Chondrocyte (in vitro differentiated cells): ENCODE measurements at regions not wholly inside any gene's neighbourhood (a gene's known extent, or its start where the extent isn't known, plus 50 kb on each side); places are given as distances from the start of the nearest gene placed in this dataset.
"Not testable (repeated sequence)": the region's sequence is repeated elsewhere in the genome, so short reads cannot be mapped to it uniquely, and the experiment has no call there.

ENCODE experiments used
- DNase-seq: peaks from one replicate; pipeline ENCODE4 v3.0.0; 2021; ENCODE audit warnings: mixed read lengths, low spot score
- H3K27ac Mint-ChIP-seq: one replicate; pipeline ENCODE4 v1.8.0; 2021; ENCODE audit warnings: mild to moderate bottlenecking, moderate library complexity, mixed read lengths; ENCODE audit not compliant: unreplicated experiment
- H3K27me3 Mint-ChIP-seq: 2 replicates; pipeline ENCODE4 v1.8.0; 2021; ENCODE audit warnings: low read depth, mixed read lengths
- H3K36me3 Mint-ChIP-seq: 2 replicates; pipeline ENCODE4 v1.8.0; 2021; ENCODE audit warnings: low read depth, mixed read lengths
- H3K4me1 Mint-ChIP-seq: 2 replicates; pipeline ENCODE4 v1.8.0; 2021; ENCODE audit warnings: low read depth, mild to moderate bottlenecking, mixed read lengths
- H3K4me3 Mint-ChIP-seq: one replicate; pipeline ENCODE4 v1.8.0; 2021; ENCODE audit warnings: mild to moderate bottlenecking, moderate library complexity, mixed read lengths; ENCODE audit not compliant: unreplicated experiment
- H3K9me3 Mint-ChIP-seq: 2 replicates; pipeline ENCODE4 v1.8.0; 2021; ENCODE audit warnings: low read depth, mixed read lengths
- CTCF ChIP-seq: fragments of 200-600 bp; sonication (generic); IDR thresholded peaks from 2 replicates; pipeline ENCODE4 v1.5.0; 2021; ENCODE audit warnings: antibody characterized with exemption, mild to moderate bottlenecking, moderate library complexity

DNA sequence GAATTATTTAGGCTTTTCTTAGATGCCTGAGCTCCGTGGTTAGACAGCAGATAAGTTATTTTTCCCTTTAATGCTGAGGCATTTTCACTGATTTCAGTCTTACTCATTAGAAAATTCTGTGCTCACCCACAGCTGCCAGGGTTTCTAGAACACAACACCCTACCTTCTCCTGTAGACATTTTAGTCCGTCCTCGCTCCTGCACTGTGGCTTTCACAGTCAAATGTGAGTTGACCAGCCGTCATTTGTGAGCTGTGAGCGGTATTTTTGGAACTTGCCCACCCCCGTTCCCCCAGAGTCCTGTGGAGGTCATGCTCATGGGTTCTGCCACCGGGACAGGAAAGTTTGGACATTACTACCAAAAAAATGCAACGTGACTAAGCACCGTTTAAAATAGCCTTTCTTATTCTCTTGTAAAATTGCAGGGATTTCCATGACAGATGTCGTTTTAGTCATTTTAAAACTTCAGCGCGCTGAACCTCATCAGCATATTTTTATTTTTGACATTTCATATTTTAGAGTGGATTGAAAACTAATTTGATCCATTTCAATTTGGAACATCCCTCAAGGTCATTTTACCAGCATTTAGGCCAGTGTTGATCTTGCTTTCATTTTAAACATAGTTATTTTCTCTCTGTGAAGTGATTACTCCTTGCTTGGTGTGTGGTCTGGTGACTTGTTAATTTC is 249.6 kb upstream of the PLGLB2 start:
- H3K4me3 Mint-ChIP-seq = peak overlapping the region; percentile 58

GRCh38 chr2:87498854-87499238 is 249.0 kb upstream of the PLGLB2 start:
- not testable (repeated sequence) for H3K9me3 Mint-ChIP-seq, H3K27me3 Mint-ChIP-seq, H3K4me3 Mint-ChIP-seq, DNase-seq, H3K36me3 Mint-ChIP-seq
- Mint-ChIP-seq H3K4me1 (peaks cover 19% of the 10 kb centered on the region), H3K27ac (peak overlapping the region; percentile 71)

More for the DNA sequence above, 249.6 kb upstream of the PLGLB2 start:
- peak overlapping the region; percentile 86 for H3K27ac Mint-ChIP-seq
- H3K9me3 Mint-ChIP-seq, H3K27me3 Mint-ChIP-seq, DNase-seq, H3K36me3 Mint-ChIP-seq: not testable (repeated sequence)
- peaks cover 19% of the 10 kb centered on the region for H3K4me1 Mint-ChIP-seq

DNA sequence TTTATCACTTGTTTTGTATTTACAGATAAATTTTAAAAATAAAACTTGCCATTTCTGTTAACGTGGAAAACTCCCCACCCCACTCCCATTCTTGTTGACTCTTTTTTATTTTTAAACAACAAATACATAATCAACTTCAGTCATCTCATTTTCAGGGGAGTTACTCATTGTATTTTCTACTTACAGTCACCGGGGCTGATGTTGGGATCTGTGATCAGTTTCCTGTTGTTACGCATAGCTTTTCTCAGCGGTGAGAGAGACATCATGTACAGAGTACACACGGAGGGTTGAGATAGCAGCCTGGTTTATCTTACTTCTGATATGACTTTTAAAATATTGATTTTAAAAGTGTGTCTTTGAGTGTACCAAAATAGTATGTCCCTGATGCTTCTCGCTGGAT is 248.0 kb upstream of the PLGLB2 start:
- not testable (repeated sequence) for H3K27me3 Mint-ChIP-seq, DNase-seq, H3K9me3 Mint-ChIP-seq, H3K36me3 Mint-ChIP-seq, H3K4me3 Mint-ChIP-seq
- H3K4me1 Mint-ChIP-seq = peaks cover 17% of the 10 kb centered on the region
- peak overlapping the region; percentile 90 for H3K27ac Mint-ChIP-seq

DNA sequence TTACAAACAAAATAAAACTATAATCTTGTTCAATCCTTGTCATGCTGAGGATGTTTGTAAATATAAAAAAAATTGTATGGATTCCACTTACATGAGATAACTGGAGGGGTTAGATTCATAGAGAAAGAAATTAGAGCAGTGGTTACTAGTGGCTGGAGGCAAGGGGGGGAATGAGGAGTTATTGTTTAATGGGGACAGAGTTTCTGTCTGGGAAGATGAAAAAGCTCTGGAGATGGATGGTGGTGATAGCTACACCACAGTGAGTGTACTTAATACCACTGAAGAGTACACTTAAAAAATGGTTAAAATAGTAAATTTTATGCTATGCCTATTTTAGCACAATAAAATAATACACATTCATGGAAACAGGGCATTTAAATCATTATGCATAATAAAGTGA is 247.5 kb upstream of the PLGLB2 start:
- peak overlapping the region; percentile 90 for H3K27ac Mint-ChIP-seq
- not testable (repeated sequence) for H3K9me3 Mint-ChIP-seq, H3K36me3 Mint-ChIP-seq, H3K27me3 Mint-ChIP-seq, DNase-seq
- peak overlapping the region; percentile 14 for H3K4me3 Mint-ChIP-seq
- H3K4me1 Mint-ChIP-seq = peaks cover 14% of the 10 kb centered on the region

DNA sequence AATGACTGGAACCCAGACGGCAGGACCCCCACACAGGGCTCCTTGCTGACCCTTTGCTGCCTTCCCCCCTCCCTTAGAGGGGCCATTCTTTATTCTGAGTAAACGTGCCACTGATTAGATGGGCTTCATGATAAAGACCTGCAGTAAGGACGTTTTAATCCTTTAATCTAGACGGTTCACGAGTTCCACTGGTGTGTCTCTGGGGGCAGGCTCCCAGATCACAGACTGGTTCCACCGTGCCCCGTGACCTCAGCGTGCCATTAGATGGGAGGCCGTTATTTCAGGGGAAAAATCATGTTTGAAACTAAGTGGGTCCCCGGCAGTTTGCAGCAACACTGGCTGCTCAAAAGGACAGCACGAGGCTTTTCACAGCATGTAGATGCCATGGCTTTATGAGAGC is 246.9 kb upstream of the PLGLB2 start:
- H3K27me3 Mint-ChIP-seq, H3K4me3 Mint-ChIP-seq, H3K36me3 Mint-ChIP-seq, DNase-seq, H3K9me3 Mint-ChIP-seq: not testable (repeated sequence)
- H3K4me1 Mint-ChIP-seq = peaks cover 14% of the 10 kb centered on the region
- peak overlapping the region; percentile 66 for H3K27ac Mint-ChIP-seq

DNA sequence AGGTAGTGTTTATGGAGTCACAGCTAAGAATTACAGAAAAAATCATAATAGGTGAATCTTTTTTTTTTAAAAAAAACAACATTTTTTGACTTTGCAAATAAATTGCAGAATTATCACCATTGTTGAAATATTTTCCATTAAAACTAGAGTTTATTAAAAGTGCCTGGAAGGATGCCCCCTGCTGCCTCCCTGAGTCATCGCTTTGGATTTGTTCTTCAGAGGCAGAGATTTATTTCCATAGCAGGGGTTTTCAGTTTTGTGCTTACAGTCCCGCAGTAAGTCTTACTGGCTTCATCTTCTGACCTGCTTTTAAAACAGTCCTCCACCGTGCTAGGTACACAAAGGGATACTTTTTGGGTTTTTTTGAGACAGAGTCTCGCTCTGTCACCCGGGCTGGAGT is 244.9 kb upstream of the PLGLB2 start:
- peaks cover 12% of the 10 kb centered on the region for H3K4me1 Mint-ChIP-seq
- not testable (repeated sequence) for DNase-seq, H3K4me3 Mint-ChIP-seq, H3K9me3 Mint-ChIP-seq, H3K27ac Mint-ChIP-seq, H3K36me3 Mint-ChIP-seq, H3K27me3 Mint-ChIP-seq
- peak; percentile 68 for TF ChIP-seq CTCF

DNA sequence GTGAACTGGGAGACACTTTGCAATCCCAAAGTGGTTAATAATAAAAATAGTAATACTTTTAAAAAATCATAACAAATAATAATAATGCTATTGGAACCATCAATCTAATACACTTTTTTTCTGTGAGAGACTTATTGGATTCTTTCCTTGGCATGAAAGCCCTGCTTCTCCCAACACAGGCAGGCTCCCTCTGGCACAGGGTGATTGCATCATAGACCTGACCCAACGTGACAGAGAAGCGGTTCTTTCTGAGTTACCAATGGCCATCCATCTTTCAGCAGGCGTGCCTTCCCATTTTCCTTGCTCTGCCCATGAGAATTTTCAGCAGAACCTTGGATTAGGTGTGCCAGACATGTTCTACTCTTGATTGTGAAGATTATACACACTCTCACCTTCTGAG is 242.6 kb upstream of the PLGLB2 start:
- not testable (repeated sequence) for H3K27me3 Mint-ChIP-seq, H3K4me3 Mint-ChIP-seq, H3K36me3 Mint-ChIP-seq

GRCh38 chr2:87505909-87506308 is 242.0 kb upstream of the PLGLB2 start:
- not testable (repeated sequence) for H3K27me3 Mint-ChIP-seq, DNase-seq

More for the DNA sequence above, 242.6 kb upstream of the PLGLB2 start:
- H3K9me3 Mint-ChIP-seq, H3K27ac Mint-ChIP-seq, DNase-seq: not testable (repeated sequence)
- peaks cover 13% of the 10 kb centered on the region for H3K4me1 Mint-ChIP-seq

GRCh38 chr2:87507378-87508348 is 240.2 kb upstream of the PLGLB2 start:
- H3K27me3 Mint-ChIP-seq, DNase-seq, H3K27ac Mint-ChIP-seq, H3K4me3 Mint-ChIP-seq, H3K36me3 Mint-ChIP-seq, H3K9me3 Mint-ChIP-seq: not testable (repeated sequence)
- H3K4me1 Mint-ChIP-seq = peaks cover 13% of the 10 kb centered on the region

More at GRCh38 chr2:87505909-87506308, 242.0 kb upstream of the PLGLB2 start:
- not testable (repeated sequence) for H3K4me3 Mint-ChIP-seq, H3K36me3 Mint-ChIP-seq, H3K27ac Mint-ChIP-seq, H3K9me3 Mint-ChIP-seq
- peaks cover 11% of the 10 kb centered on the region for H3K4me1 Mint-ChIP-seq

GRCh38 chr2:87511195-87511778 is 236.6 kb upstream of the PLGLB2 start:
- peaks cover 20% of the 10 kb centered on the region for H3K4me1 Mint-ChIP-seq
- not testable (repeated sequence) for H3K4me3 Mint-ChIP-seq, H3K36me3 Mint-ChIP-seq, H3K9me3 Mint-ChIP-seq, DNase-seq, H3K27me3 Mint-ChIP-seq
- H3K27ac Mint-ChIP-seq = peak overlapping the region; percentile 63

- not testable (repeated sequence) for H3K27me3 Mint-ChIP-seq, H3K4me3 Mint-ChIP-seq, H3K9me3 Mint-ChIP-seq, DNase-seq, H3K36me3 Mint-ChIP-seq, H3K27ac Mint-ChIP-seq
- H3K4me1 Mint-ChIP-seq = peaks cover 24% of the 10 kb centered on the region
Measured at GRCh38 chr2:87512864-87513530, 234.9 kb upstream of the PLGLB2 start.
